ENCODE measurements at regions not wholly inside any gene's neighbourhood (a gene's known extent, or its start where the extent isn't known, plus 50 kb on each side); places are given as distances from the start of the nearest gene placed in this dataset.

- no peak for TF ChIP-seq E2F1 (CRISPR knock-in tag; IDR thresholded peaks at IDR 0.05)
- TF ChIP-seq ZNF396 (CRISPR knock-in tag; IDR thresholded peaks at IDR 0.05; ENCODE audit: borderline replicate concordance) = no peak
- no peak for TF ChIP-seq GABPB1 (CRISPR knock-in tag; IDR thresholded peaks at IDR 0.05)
- TF ChIP-seq HMGA2 (CRISPR knock-in tag; IDR thresholded peaks at IDR 0.05) = no peak
- no peak for TF ChIP-seq JAZF1 (CRISPR knock-in tag; IDR thresholded peaks at IDR 0.05)
- TF ChIP-seq SMAD3 (CRISPR knock-in tag; IDR thresholded peaks at IDR 0.05; ENCODE audit: borderline replicate concordance) = no peak
These were observed 117.3 kb upstream of the CAND1 start (continued) for GRCh38 chr12:67151886-67152285.

- Mint-ChIP-seq H3K4me3 (no peak overlapping the region), H3K9me3 (peaks cover 4% of the 10 kb centered on the region), H3K27me3 (ENCODE audit: low read depth) (no peaks in the 10 kb centered on the region), H3K27ac (no peak overlapping the region), H3K4me1 (no peaks in the 10 kb centered on the region), H3K36me3 (no peaks in the 10 kb centered on the region)
- ATAC-seq (no peak), DNase-seq (ENCODE audit: low spot score) (no peak)
- CTCF ChIA-PET = no interaction called here
- POLR2A ChIA-PET = no interaction called here
- no peak for TF ChIP-seq ATF2 (CRISPR knock-in tag; IDR thresholded peaks at IDR 0.05; ENCODE audit: borderline replicate concordance, low read depth)
- no peak for TF ChIP-seq PRRX2 (CRISPR knock-in tag; IDR thresholded peaks at IDR 0.05)
- TF ChIP-seq IRF2 (CRISPR knock-in tag; IDR thresholded peaks at IDR 0.05; ENCODE audit: borderline replicate concordance, low read depth) = no peak
- no peak for TF ChIP-seq NFE2L1 (CRISPR knock-in tag; IDR thresholded peaks at IDR 0.05)
- no peak for TF ChIP-seq RELA (CRISPR knock-in tag; IDR thresholded peaks at IDR 0.05; ENCODE audit: borderline replicate concordance)
- TF ChIP-seq ZNF396 (CRISPR knock-in tag; IDR thresholded peaks at IDR 0.05; ENCODE audit: borderline replicate concordance) = no peak
- no peak for TF ChIP-seq GRHL2 (CRISPR knock-in tag; IDR thresholded peaks at IDR 0.05; ENCODE audit: insufficient replicate concordance, severe bottlenecking)
- TF ChIP-seq IRF1 (CRISPR knock-in tag; IDR thresholded peaks at IDR 0.05) = no peak
- TF ChIP-seq GABPB1 (CRISPR knock-in tag; IDR thresholded peaks at IDR 0.05) = no peak
These were observed 116.7 kb upstream of the CAND1 start for GRCh38 chr12:67152451-67152850.

GRCh38 chr12:67154901-67155300 is 114.3 kb upstream of the CAND1 start:
- H3K27me3 Mint-ChIP-seq (ENCODE audit: low read depth) = no peaks in the 10 kb centered on the region
- ATAC-seq = no peak
- H3K9me3 Mint-ChIP-seq = peaks cover 4% of the 10 kb centered on the region
- H3K4me1 Mint-ChIP-seq = no peaks in the 10 kb centered on the region
- TF ChIP-seq CREM (CRISPR knock-in tag; IDR thresholded peaks at IDR 0.05) (no peak), PRDM15 (CRISPR knock-in tag; IDR thresholded peaks at IDR 0.05) (no peak), ZNF396 (CRISPR knock-in tag; IDR thresholded peaks at IDR 0.05; ENCODE audit: borderline replicate concordance) (no peak), FOXK1 (CRISPR knock-in tag; IDR thresholded peaks at IDR 0.05) (no peak), ZNF532 (CRISPR knock-in tag; IDR thresholded peaks at IDR 0.05; ENCODE audit: borderline replicate concordance) (no peak)
- DNase-seq (ENCODE audit: low spot score) = no peak
- CTCF ChIA-PET = no interaction called here
- H3K36me3 Mint-ChIP-seq = no peaks in the 10 kb centered on the region
- H3K27ac Mint-ChIP-seq = no peak overlapping the region
- POLR2A ChIA-PET = no interaction called here
- H3K4me3 Mint-ChIP-seq = no peak overlapping the region
